ENCODE measurements at regions not wholly inside any gene's neighbourhood (a gene's known extent, or its start where the extent isn't known, plus 50 kb on each side); places are given as distances from the start of the nearest gene placed in this dataset.

DNA sequence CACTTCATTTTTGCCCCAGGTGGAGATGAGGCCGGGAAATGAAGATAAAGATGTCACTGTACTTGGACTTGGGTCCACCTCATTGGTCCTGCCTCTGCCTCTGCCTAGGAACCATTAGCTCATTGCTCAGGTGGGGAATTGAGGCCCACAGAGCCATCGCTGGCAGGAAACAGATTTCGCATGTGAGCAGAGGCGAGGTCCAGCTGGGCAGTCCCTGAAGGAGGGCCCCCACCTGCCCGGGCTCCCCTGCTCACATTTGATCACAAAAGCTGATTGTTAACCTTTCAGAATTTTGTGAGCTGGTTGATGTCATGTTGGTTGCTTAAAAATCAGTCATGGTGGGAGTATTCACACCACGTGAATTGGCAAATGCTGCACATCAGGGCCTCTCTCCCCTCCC, 273.8 kb upstream of the MVB12B start:
- ATAC-seq (ENCODE audit: low FRiP score in 2 of 2) (no peak), DNase-seq (no peak)
- Histone ChIP-seq H3K4me1 (no peaks in the 10 kb centered on the region), H3K27me3 (no peaks in the 10 kb centered on the region), H3K36me3 (no peaks in the 10 kb centered on the region), H3K27ac (no peak overlapping the region), H3K4me3 (no peak overlapping the region), H3K9me3 (no peaks in the 10 kb centered on the region)
- TF ChIP-seq, protein P1, sequence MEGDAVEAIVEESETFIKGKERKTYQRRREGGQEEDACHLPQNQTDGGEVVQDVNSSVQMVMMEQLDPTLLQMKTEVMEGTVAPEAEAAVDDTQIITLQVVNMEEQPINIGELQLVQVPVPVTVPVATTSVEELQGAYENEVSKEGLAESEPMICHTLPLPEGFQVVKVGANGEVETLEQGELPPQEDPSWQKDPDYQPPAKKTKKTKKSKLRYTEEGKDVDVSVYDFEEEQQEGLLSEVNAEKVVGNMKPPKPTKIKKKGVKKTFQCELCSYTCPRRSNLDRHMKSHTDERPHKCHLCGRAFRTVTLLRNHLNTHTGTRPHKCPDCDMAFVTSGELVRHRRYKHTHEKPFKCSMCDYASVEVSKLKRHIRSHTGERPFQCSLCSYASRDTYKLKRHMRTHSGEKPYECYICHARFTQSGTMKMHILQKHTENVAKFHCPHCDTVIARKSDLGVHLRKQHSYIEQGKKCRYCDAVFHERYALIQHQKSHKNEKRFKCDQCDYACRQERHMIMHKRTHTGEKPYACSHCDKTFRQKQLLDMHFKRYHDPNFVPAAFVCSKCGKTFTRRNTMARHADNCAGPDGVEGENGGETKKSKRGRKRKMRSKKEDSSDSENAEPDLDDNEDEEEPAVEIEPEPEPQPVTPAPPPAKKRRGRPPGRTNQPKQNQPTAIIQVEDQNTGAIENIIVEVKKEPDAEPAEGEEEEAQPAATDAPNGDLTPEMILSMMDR (IDR thresholded peaks at IDR 0.05) = no peak
- TF ChIP-seq POLR2AphosphoS5 (IDR thresholded peaks at IDR 0.05) = no peak
- no peak for TF ChIP-seq EP300 (IDR thresholded peaks at IDR 0.05)
- no peak for TF ChIP-seq POLR2A (IDR thresholded peaks at IDR 0.05)
- WGBS, 2 donors = 75 to 84% methylated on average over 6 of the region's 6 CpGs

DNA sequence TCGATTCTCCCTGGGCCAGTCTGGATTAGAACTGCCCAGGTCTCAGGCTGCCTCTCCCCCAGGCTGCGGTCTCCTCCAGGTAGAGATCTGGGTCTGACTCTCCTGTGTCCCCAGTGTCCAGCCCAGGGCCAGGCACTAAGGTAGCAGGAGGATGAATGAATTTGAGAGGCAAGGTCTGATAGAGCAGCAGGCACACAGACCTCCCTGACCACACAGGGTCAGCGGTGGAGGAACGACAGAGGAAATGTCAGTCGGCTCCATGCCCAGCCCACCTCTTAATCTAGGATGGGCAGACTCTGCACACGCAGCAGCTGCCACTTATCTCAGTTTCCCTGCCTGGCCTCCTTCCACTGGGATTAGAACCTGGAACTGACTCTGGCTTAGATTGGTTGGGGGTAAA, 272.7 kb upstream of the MVB12B start:
- Histone ChIP-seq H3K27me3 (no peaks in the 10 kb centered on the region), H3K27ac (no peak overlapping the region), H3K9me3 (no peaks in the 10 kb centered on the region), H3K4me3 (no peak overlapping the region), H3K36me3 (no peaks in the 10 kb centered on the region), H3K4me1 (no peaks in the 10 kb centered on the region)
- WGBS, 2 donors = 40 to 50% methylated on average over 5 to 6 of the region's 6 CpGs
- TF ChIP-seq POLR2A (IDR thresholded peaks at IDR 0.05) = no peak
- no peak for ATAC-seq (ENCODE audit: low FRiP score in 2 of 2)
- DNase-seq = no peak

DNA sequence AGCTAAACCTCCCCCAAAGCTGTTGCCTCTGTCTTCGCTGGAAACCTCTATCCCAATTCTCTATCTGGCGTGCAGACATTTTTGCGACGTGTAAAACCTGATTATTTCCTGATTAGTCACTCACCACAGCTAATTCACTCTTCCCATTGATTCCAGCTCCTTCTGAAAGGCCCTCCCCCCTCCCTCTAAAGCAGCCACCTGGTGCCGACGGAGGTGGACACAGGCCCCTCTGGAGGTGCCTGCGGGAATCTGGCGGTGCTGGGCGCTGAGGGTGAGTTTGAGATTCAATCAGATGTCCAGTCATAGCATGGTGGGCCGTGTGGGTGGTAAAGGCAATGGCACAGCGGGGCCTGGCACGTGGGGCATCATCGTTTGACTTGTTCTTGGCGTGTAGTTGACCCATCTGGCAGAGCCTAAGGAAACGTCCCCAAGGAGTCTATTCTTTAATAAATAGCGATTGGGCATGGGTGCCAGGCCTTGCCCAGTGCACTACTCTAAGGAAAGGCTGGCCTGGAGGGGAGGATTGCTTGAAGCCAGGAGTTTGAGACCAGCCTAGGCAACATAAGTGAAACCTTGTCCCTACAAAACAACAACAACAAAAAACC, 271.1 kb upstream of the MVB12B start:
- no peaks in the 10 kb centered on the region for H3K9me3 ChIP-seq
- no peak for ATAC-seq (ENCODE audit: low FRiP score in 2 of 2)
- H3K27ac ChIP-seq = no peak overlapping the region
- H3K4me1 ChIP-seq = no peaks in the 10 kb centered on the region
- 76 to 84% methylated on average over 14 to 16 of the region's 16 CpGs for WGBS, 2 donors
- no peak overlapping the region for H3K4me3 ChIP-seq
- no peaks in the 10 kb centered on the region for H3K27me3 ChIP-seq
- no peaks in the 10 kb centered on the region for H3K36me3 ChIP-seq
- DNase-seq = no peak
- TF ChIP-seq, protein P1 (IDR thresholded peaks at IDR 0.05) = no peak
- TF ChIP-seq POLR2A (IDR thresholded peaks at IDR 0.05) (no peak), EP300 (IDR thresholded peaks at IDR 0.05) (no peak), POLR2AphosphoS5 (IDR thresholded peaks at IDR 0.05) (no peak)

DNA sequence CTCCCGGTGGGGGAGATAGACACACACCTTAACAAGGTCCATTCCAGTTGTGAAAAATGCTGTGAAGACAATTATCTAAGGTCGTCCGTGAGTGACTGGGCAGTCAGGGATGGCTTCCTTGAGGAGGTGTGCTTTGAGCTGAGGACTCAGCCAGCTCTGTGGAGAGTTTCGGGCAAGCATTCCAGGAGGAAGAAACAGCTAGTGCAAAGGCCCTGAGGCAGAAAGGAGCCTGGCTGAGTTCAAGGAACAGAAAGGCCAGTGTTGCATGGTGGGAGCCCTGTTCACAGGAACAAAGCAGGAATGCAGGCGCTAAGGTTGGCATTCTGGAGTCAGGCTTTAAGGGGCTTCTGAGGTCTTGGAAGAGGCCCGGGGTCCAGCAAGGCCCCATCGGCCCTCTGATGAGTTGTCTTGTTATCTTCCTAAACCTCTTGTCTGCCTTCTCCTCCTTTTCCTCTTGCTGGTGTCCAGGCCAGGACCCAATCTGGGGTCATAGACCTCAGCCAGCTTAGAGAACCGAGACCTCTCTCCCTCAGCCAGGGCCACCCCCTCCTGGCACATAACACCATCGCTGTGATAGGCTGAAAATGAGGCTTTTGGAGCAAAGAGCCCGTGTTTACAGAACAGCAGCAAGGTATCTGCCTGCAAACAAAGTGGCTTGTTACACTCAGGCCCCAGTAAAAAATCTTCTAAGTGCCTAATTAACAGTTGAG, 270.2 kb upstream of the MVB12B start:
- ATAC-seq (ENCODE audit: low FRiP score in 2 of 2) = no peak
- no peaks in the 10 kb centered on the region for H3K4me1 ChIP-seq
- TF ChIP-seq POLR2AphosphoS5 (IDR thresholded peaks at IDR 0.05) (no peak), POLR2A (IDR thresholded peaks at IDR 0.05) (no peak), EP300 (IDR thresholded peaks at IDR 0.05) (no peak)
- TF ChIP-seq, protein P1 (IDR thresholded peaks at IDR 0.05) = no peak
- H3K9me3 ChIP-seq = no peaks in the 10 kb centered on the region
- DNase-seq = no peak
- no peaks in the 10 kb centered on the region for H3K36me3 ChIP-seq
- no peak overlapping the region for H3K4me3 ChIP-seq
- WGBS, 2 donors = 69 to 70% methylated on average over 10 of the region's 10 CpGs
- no peaks in the 10 kb centered on the region for H3K27me3 ChIP-seq
- no peak overlapping the region for H3K27ac ChIP-seq

DNA sequence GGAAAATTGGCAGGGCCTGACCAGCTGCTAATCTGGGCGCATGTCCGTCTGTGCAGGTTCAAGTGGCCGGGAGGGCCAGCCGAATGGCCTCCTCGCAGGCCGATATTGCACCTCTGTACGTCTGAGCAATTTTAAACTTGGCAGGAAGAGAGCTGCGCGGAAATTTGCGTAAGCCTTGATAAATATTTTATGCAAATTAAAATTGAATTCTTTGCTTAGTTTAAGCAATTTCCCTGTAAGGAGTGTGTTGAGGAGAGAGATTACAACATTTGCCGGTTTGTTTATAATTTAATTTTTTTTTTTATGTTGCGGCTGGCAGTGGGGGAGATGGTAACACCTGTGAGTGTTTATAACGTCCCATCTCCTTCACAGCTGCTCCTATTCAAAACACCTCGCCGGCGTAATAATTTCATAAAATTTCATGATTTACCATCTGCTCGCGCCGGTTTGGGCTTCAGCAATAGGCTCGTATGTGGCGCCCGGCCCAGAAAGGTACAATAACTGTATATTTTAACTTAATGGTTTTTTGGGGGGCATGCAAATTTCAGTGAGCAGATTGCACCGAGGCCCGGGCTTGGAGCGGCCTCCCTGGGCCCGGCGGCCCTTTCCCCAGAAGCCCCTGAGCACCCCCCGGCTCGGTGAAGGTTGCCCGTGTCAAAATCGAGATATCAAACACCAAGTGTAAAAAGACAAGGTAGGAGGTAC, 269.4 kb upstream of the MVB12B start:
- TF ChIP-seq, protein P1 (IDR thresholded peaks at IDR 0.05) = no peak
- H3K9me3 ChIP-seq = no peaks in the 10 kb centered on the region
- WGBS, 2 donors = 63 to 70% methylated on average over 31 of the region's 31 CpGs
- no peaks in the 10 kb centered on the region for H3K27me3 ChIP-seq
- H3K4me1 ChIP-seq = no peaks in the 10 kb centered on the region
- H3K4me3 ChIP-seq = no peak overlapping the region
- ATAC-seq (ENCODE audit: low FRiP score in 2 of 2) (no peak), DNase-seq (no peak)
- H3K27ac ChIP-seq = no peak overlapping the region
- H3K36me3 ChIP-seq = no peaks in the 10 kb centered on the region
